ENCODE measurements at regions not wholly inside any gene's neighbourhood (a gene's known extent, or its start where the extent isn't known, plus 50 kb on each side); places are given as distances from the start of the nearest gene placed in this dataset.

DNA sequence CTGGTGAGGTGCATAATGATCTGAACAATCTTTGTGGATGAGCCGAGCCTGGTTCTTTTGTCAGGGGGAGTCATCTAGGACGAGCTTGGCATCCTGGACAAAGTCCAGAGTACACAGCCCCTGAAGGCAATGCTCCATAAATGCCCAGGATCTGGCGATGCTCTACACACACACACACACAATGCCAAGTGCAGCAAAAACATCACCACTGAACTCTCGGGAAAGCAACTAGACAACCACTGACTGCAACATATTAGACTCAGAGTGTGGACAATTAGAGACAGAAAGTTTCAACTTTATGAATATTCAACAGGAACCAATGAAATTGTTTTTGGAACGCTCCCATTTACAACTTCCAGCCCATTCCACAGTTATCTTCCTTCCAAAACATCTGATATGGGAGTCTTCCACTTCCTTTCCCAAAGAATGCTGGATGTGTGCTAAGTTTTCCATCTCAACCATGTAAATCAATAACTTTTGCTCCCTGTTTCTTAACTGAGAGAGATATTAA lies 227.6 kb upstream of the ANKRD55 start:
- H3K36me3 ChIP-seq (replicated peaks in 1 of 2; ENCODE audit: control insufficient read depth in 1 of 2, insufficient read depth in 2 of 2, low read length in 2 of 2) = no peaks in the 10 kb centered on the region
- no peaks in the 10 kb centered on the region for H3K9me3 ChIP-seq (replicated peaks in 1 of 2; ENCODE audit: control insufficient read depth in 1 of 2, insufficient read depth in 1 of 2, low read length in 2 of 2)
- intact Hi-C loops (cut with micrococcal nuclease) = no loop called here
- no peak overlapping the region for H3K9ac ChIP-seq (ENCODE audit: insufficient read depth, low read length, poor library complexity, severe bottlenecking)
- no peak overlapping the region for H3K27ac ChIP-seq (ENCODE audit: low read depth in 1 of 2, low read length in 2 of 2)
- H3K27me3 ChIP-seq (ENCODE audit: control insufficient read depth in 2 of 2, insufficient read depth in 2 of 2, low read length in 2 of 2) = no peaks in the 10 kb centered on the region
- H3K4me3 ChIP-seq (replicated peaks in 1 of 3; ENCODE audit: low read depth in 2 of 3, low read length in 3 of 3) = no peak overlapping the region
- H3K36me3 Mint-ChIP-seq = peaks cover 2 to 12% of the 10 kb centered on the region in 2 donors
- H3K4me2 ChIP-seq (replicated peaks; ENCODE audit: extremely low read depth, low read length, poor library complexity, severe bottlenecking) = no peak overlapping the region
- no peaks in the 10 kb centered on the region for H3K79me2 ChIP-seq (ENCODE audit: insufficient read depth, low read length)
- no peak for DNase-seq
- H4K20me1 ChIP-seq (ENCODE audit: insufficient read depth, low read length) = no peaks in the 10 kb centered on the region
- H3K4me1 Mint-ChIP-seq = peaks cover 30% of the 10 kb centered on the region
- H3K4me3 Mint-ChIP-seq = no peak overlapping the region
- peaks cover 0 to 3% (median 0%) of the 10 kb centered on the region in 7 donors for H3K9me3 Mint-ChIP-seq
- TF ChIP-seq CTCF (IDR thresholded peaks at IDR 0.05) = no peak
- H2AFZ ChIP-seq (ENCODE audit: insufficient read depth, low read depth, low read length, poor library complexity, severe bottlenecking) = no peak overlapping the region
- H3K4me1 ChIP-seq (ENCODE audit: control insufficient read depth in 1 of 2, insufficient read depth in 2 of 2, low read length in 2 of 2) = peaks cover 23 to 32% of the 10 kb centered on the region in 2 donors
- no peaks in the 10 kb centered on the region for H3K27me3 Mint-ChIP-seq (ENCODE audit: low read depth in 3 of 3)
- H3K27ac Mint-ChIP-seq = no peak overlapping the region
- WGBS (ENCODE audit: insufficient coverage) = 100% methylated on average over 3 of the region's 5 CpGs

- Histone ChIP-seq H3K27me3 (ENCODE audit: control insufficient read depth in 2 of 2, insufficient read depth in 2 of 2, low read length in 2 of 2) (no peaks in the 10 kb centered on the region), H3K9ac (ENCODE audit: insufficient read depth, low read length, poor library complexity, severe bottlenecking) (no peak overlapping the region), H3K36me3 (replicated peaks in 1 of 2; ENCODE audit: control insufficient read depth in 1 of 2, insufficient read depth in 2 of 2, low read length in 2 of 2) (no peaks in the 10 kb centered on the region), H3K4me2 (replicated peaks; ENCODE audit: extremely low read depth, low read length, poor library complexity, severe bottlenecking) (no peak overlapping the region), H3K9me3 (replicated peaks in 1 of 2; ENCODE audit: control insufficient read depth in 1 of 2, insufficient read depth in 1 of 2, low read length in 2 of 2) (no peaks in the 10 kb centered on the region), H3K79me2 (ENCODE audit: insufficient read depth, low read length) (no peaks in the 10 kb centered on the region), H4K20me1 (ENCODE audit: insufficient read depth, low read length) (no peaks in the 10 kb centered on the region), H2AFZ (ENCODE audit: insufficient read depth, low read depth, low read length, poor library complexity, severe bottlenecking) (no peak overlapping the region), H3K27ac (ENCODE audit: low read depth in 1 of 2, low read length in 2 of 2) (no peak overlapping the region), H3K4me1 (ENCODE audit: control insufficient read depth in 1 of 2, insufficient read depth in 2 of 2, low read length in 2 of 2) (peaks cover 18 to 26% of the 10 kb centered on the region in 2 donors), H3K4me3 (replicated peaks in 1 of 3; ENCODE audit: low read depth in 2 of 3, low read length in 3 of 3) (no peak overlapping the region)
- no peak for DNase-seq
- intact Hi-C loops (cut with micrococcal nuclease) = no loop called here
- Mint-ChIP-seq H3K27me3 (ENCODE audit: low read depth in 3 of 3) (no peaks in the 10 kb centered on the region), H3K4me3 (no peak overlapping the region), H3K27ac (no peak overlapping the region), H3K4me1 (peaks cover 24% of the 10 kb centered on the region), H3K36me3 (peaks cover 2 to 12% of the 10 kb centered on the region in 2 donors), H3K9me3 (peaks cover 0 to 3% (median 0%) of the 10 kb centered on the region in 7 donors)
- WGBS (ENCODE audit: insufficient coverage) = no CpG with 5 or more reads among the region's 2 CpGs
- no peak for TF ChIP-seq CTCF (IDR thresholded peaks at IDR 0.05)
Observed at GRCh38 chr5:56460195-56460546, 227.0 kb upstream of the ANKRD55 start.
